ENCODE measurements at regions not wholly inside any gene's neighbourhood (a gene's known extent, or its start where the extent isn't known, plus 50 kb on each side); places are given as distances from the start of the nearest gene placed in this dataset.

DNA sequence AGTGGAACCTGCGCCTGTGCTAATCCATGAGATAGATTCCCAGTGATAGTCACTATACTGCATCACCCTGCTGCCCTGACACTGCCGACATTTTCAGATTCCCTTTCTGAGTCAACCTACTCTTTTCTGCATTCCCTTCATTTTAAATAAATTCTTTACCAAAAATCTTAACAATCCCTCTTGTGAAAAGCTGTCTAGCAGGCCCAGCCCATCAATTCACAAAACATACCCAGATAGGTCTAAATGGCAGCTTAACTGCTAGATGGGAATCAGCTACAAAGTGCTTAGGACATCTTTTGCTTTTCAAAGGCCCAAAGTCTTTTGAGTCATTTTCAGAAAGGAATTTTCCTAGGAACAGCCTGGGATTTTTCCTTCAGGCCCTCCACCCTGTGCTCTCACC, 180.1 kb upstream of the PTBP2 start:
- Histone ChIP-seq H3K27ac (ENCODE audit: low read depth, low read length) (no peak overlapping the region), H3K18ac (ENCODE audit: extremely low read depth, low read length) (no peak overlapping the region), H3K9me3 (ENCODE audit: insufficient read depth in 2 of 2, low read depth in 1 of 2, low read length in 1 of 2) (no peaks in the 10 kb centered on the region), H3K23me2 (ENCODE audit: low read depth, low read length) (no peaks in the 10 kb centered on the region), H2BK120ac (replicated peaks; ENCODE audit: low read depth, low read length) (no peak overlapping the region), H4K20me1 (replicated peaks in 1 of 2; ENCODE audit: control insufficient read depth in 1 of 2, insufficient read depth in 2 of 2, low read length in 2 of 2) (no peaks in the 10 kb centered on the region), H2BK15ac (ENCODE audit: low read length) (no peak overlapping the region), H3K79me2 (ENCODE audit: control insufficient read depth in 1 of 2, insufficient read depth in 2 of 2, low read length in 2 of 2) (no peaks in the 10 kb centered on the region), H3K4ac (replicated peaks; ENCODE audit: insufficient read length, low read depth, low read length) (no peak overlapping the region), H2BK5ac (ENCODE audit: low read depth, low read length) (no peak overlapping the region), H2AK5ac (ENCODE audit: low read depth, low read length) (no peak overlapping the region), H3K14ac (ENCODE audit: insufficient read length) (no peak overlapping the region), H3K56ac (replicated peaks; ENCODE audit: insufficient read length, low read depth, low read length) (no peak overlapping the region), H4K91ac (replicated peaks; ENCODE audit: insufficient read length, low read length) (no peak overlapping the region), H2BK12ac (ENCODE audit: low read depth, low read length) (no peak overlapping the region), H4K5ac (ENCODE audit: insufficient read length, low read depth, low read length) (no peak overlapping the region), H3K27me3 (replicated peaks in 1 of 4; ENCODE audit: control insufficient read depth in 3 of 4, extremely low read depth in 1 of 4, insufficient read depth in 3 of 4, low read length in 3 of 4) (no peaks in the 10 kb centered on the region), H3K23ac (ENCODE audit: insufficient read length) (no peak overlapping the region), H2AFZ (ENCODE audit: low read length) (no peak overlapping the region), H3K36me3 (ENCODE audit: control insufficient read depth in 2 of 4, insufficient read depth in 4 of 4, low read length in 3 of 4) (no peaks in the 10 kb centered on the region), H3K4me2 (ENCODE audit: insufficient read depth in 1 of 2, low read depth in 2 of 2, low read length in 2 of 2) (no peak overlapping the region), H3K4me3 (ENCODE audit: extremely low read depth in 1 of 4, insufficient read depth in 2 of 4, low read depth in 3 of 4, low read length in 4 of 4) (no peak overlapping the region), H2BK20ac (ENCODE audit: low read length) (no peak overlapping the region), H4K8ac (ENCODE audit: extremely low read depth, insufficient read depth, low read length) (no peak overlapping the region), H3K4me1 (replicated peaks in 1 of 4; ENCODE audit: control insufficient read depth in 3 of 4, insufficient read depth in 4 of 4, low read length in 3 of 4) (peaks cover 0 to 18% (median 8%) of the 10 kb centered on the region in 4 experiments; a peak in 4 of 7 replicates), H3K9ac (replicated peaks in 1 of 4; ENCODE audit: extremely low read depth in 1 of 4, low read depth in 3 of 4, low read length in 3 of 4) (no peak overlapping the region), H3K79me1 (ENCODE audit: low read depth, low read length) (no peaks in the 10 kb centered on the region)
- ChIA-PET POLR2A (ENCODE audit: partially characterized antibody) (interaction anchor here (1.4 kb wide), 1 partner anchor 13 kb away, joined by 4 read pairs; no protein-coding TSS in a partner anchor), CTCF (ENCODE audit: partially characterized antibody) (interaction anchor here (1.3 kb wide), 2 partner anchors 54 to 153 kb away, joined by 3 to 4 read pairs; no protein-coding TSS in a partner anchor)
- no peak for FAIRE-seq
- TF ChIP-seq ASH2L (IDR thresholded peaks at IDR 0.05; ENCODE audit: low read length), result no peak
- WGBS, 2 experiments (ENCODE audit: extremely low coverage in 1 of 2, insufficient coverage in 1 of 2, insufficient read length in 1 of 2, insufficient replicate concordance in 2 of 2, low coverage in 1 of 2, low lambda C conversion rate in 2 of 2, missing lambda C conversion rate in 1 of 2), result 73% methylated on average over 2 of the region's 2 CpGs; no CpG with 5 or more reads in 1 of the 2 experiments
- no peak for DNase-seq (ENCODE audit: low read depth in 1 of 2, low spot score in 2 of 2)

Measured in H1 (cell line).